ENCODE measurements at regions not wholly inside any gene's neighbourhood (a gene's known extent, or its start where the extent isn't known, plus 50 kb on each side); places are given as distances from the start of the nearest gene placed in this dataset.
A peak's percentile ranks its signal among the peaks of the same experiment; 100 is the strongest.

DNA sequence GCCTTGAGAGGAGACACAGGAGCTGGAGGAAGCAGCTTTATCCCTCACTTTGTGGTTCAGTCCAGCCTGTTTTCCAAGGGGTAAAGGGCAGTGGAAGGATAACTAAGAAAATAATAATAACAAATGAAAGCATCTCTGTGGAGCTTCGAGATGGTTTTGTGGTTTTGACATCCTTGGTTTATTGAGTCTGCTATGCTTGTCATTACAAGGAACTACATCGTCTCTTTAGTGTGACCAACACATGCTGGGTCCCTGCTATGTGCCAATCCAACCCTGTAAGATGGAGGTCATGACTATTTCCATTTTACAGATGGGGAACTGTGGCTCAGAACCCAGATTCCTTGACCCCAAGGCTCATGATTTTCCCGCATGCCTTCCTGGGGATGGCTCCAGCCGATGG is 124.8 kb downstream of the MRM1 start:
- Histone ChIP-seq H3K4me2 (ENCODE audit: low read length) (no peak overlapping the region), H3K27ac (ENCODE audit: low read depth, low read length) (no peak overlapping the region), H3K79me2 (ENCODE audit: control insufficient read depth, low read length) (no peaks in the 10 kb centered on the region), H3F3A (ENCODE audit: control insufficient read depth, insufficient read depth) (no peaks in the 10 kb centered on the region), H4K20me1 (ENCODE audit: control insufficient read depth, insufficient read depth, low read depth, low read length) (no peaks in the 10 kb centered on the region), H3K27me3 (ENCODE audit: control insufficient read depth, low read length) (peaks cover 15% of the 10 kb centered on the region), H3K4me1 (ENCODE audit: control insufficient read depth, low read length) (peaks cover 29% of the 10 kb centered on the region), H3K9me3 (ENCODE audit: control insufficient read depth, insufficient read depth, low read length) (no peaks in the 10 kb centered on the region), H3K36me3 (ENCODE audit: control insufficient read depth, low read length) (no peaks in the 10 kb centered on the region), H3K9me2 (replicated peaks; ENCODE audit: control insufficient read depth, low read length) (no peaks in the 10 kb centered on the region), H3K4me3 (ENCODE audit: low read length) (no peak overlapping the region)
- TF ChIP-seq EZH2phosphoT487 (IDR thresholded peaks at IDR 0.05; ENCODE audit: borderline replicate concordance, low read length) = no peak
- TF ChIP-seq, protein P1, sequence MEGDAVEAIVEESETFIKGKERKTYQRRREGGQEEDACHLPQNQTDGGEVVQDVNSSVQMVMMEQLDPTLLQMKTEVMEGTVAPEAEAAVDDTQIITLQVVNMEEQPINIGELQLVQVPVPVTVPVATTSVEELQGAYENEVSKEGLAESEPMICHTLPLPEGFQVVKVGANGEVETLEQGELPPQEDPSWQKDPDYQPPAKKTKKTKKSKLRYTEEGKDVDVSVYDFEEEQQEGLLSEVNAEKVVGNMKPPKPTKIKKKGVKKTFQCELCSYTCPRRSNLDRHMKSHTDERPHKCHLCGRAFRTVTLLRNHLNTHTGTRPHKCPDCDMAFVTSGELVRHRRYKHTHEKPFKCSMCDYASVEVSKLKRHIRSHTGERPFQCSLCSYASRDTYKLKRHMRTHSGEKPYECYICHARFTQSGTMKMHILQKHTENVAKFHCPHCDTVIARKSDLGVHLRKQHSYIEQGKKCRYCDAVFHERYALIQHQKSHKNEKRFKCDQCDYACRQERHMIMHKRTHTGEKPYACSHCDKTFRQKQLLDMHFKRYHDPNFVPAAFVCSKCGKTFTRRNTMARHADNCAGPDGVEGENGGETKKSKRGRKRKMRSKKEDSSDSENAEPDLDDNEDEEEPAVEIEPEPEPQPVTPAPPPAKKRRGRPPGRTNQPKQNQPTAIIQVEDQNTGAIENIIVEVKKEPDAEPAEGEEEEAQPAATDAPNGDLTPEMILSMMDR (IDR thresholded peaks at IDR 0.05; ENCODE audit: low read depth, low read length, poor library complexity, severe bottlenecking) = no peak

GRCh38 chr17:36727052-36727451 is 125.7 kb downstream of the MRM1 start:
- Histone ChIP-seq H3K27me3 (ENCODE audit: control insufficient read depth, low read length) (peaks cover 17% of the 10 kb centered on the region), H3K4me1 (ENCODE audit: control insufficient read depth, low read length) (peaks cover 20% of the 10 kb centered on the region), H3F3A (ENCODE audit: control insufficient read depth, insufficient read depth) (no peaks in the 10 kb centered on the region), H3K79me2 (ENCODE audit: control insufficient read depth, low read length) (no peaks in the 10 kb centered on the region), H3K4me2 (ENCODE audit: low read length) (no peak overlapping the region), H3K4me3 (ENCODE audit: low read length) (no peak overlapping the region), H3K36me3 (ENCODE audit: control insufficient read depth, low read length) (no peaks in the 10 kb centered on the region), H3K9me2 (replicated peaks; ENCODE audit: control insufficient read depth, low read length) (no peaks in the 10 kb centered on the region), H4K20me1 (ENCODE audit: control insufficient read depth, insufficient read depth, low read depth, low read length) (no peaks in the 10 kb centered on the region), H3K9me3 (ENCODE audit: control insufficient read depth, insufficient read depth, low read length) (no peaks in the 10 kb centered on the region), H3K27ac (ENCODE audit: low read depth, low read length) (no peak overlapping the region)
- no peak for TF ChIP-seq EZH2phosphoT487 (IDR thresholded peaks at IDR 0.05; ENCODE audit: borderline replicate concordance, low read length)
- TF ChIP-seq, protein P1 (IDR thresholded peaks at IDR 0.05; ENCODE audit: low read depth, low read length, poor library complexity, severe bottlenecking) = no peak

- Histone ChIP-seq H4K20me1 (ENCODE audit: control insufficient read depth, insufficient read depth, low read depth, low read length) (no peaks in the 10 kb centered on the region), H3K9me3 (ENCODE audit: control insufficient read depth, insufficient read depth, low read length) (no peaks in the 10 kb centered on the region), H3F3A (ENCODE audit: control insufficient read depth, insufficient read depth) (no peaks in the 10 kb centered on the region), H3K27me3 (ENCODE audit: control insufficient read depth, low read length) (peaks cover 20% of the 10 kb centered on the region), H3K79me2 (ENCODE audit: control insufficient read depth, low read length) (no peaks in the 10 kb centered on the region), H3K9me2 (replicated peaks; ENCODE audit: control insufficient read depth, low read length) (no peaks in the 10 kb centered on the region), H3K27ac (ENCODE audit: low read depth, low read length) (no peak overlapping the region), H3K4me2 (ENCODE audit: low read length) (peak overlapping the region; percentile 7; the same call in 1 of the 2 replicates), H3K4me1 (ENCODE audit: control insufficient read depth, low read length) (peaks cover 15% of the 10 kb centered on the region), H3K36me3 (ENCODE audit: control insufficient read depth, low read length) (no peaks in the 10 kb centered on the region), H3K4me3 (ENCODE audit: low read length) (no peak overlapping the region)
- TF ChIP-seq, protein P1 (IDR thresholded peaks at IDR 0.05; ENCODE audit: low read depth, low read length, poor library complexity, severe bottlenecking) = no peak
- TF ChIP-seq EZH2phosphoT487 (IDR thresholded peaks at IDR 0.05; ENCODE audit: borderline replicate concordance, low read length) = no peak
Observed at GRCh38 chr17:36727577-36727976, 126.2 kb downstream of the MRM1 start.
